ENCODE measurements at regions not wholly inside any gene's neighbourhood (a gene's known extent, or its start where the extent isn't known, plus 50 kb on each side); places are given as distances from the start of the nearest gene placed in this dataset.

- no peaks in the 10 kb centered on the region for H4K20me1 ChIP-seq (ENCODE audit: control insufficient read depth, extremely low read depth, insufficient read depth, low read length)
- H3K9me3 ChIP-seq (ENCODE audit: control insufficient read depth, insufficient read depth, low read depth, low read length) = peaks cover 1% of the 10 kb centered on the region
- no peak overlapping the region for H3K4me2 ChIP-seq (ENCODE audit: extremely low read depth, insufficient read depth, low read length)
- no peak overlapping the region for H3K4me3 ChIP-seq (replicated peaks in 1 of 4; ENCODE audit: control extremely low read depth in 1 of 4, insufficient read depth in 1 of 4, low read depth in 3 of 4, low read length in 4 of 4)
- no peaks in the 10 kb centered on the region for H3K27me3 ChIP-seq (ENCODE audit: control insufficient read depth, insufficient read depth, low read length)
- no peaks in the 10 kb centered on the region for H3K79me2 ChIP-seq (ENCODE audit: control insufficient read depth, insufficient read depth, low read length)
- no peak overlapping the region for H2AFZ ChIP-seq (ENCODE audit: low read length)
- no peaks in the 10 kb centered on the region for H3K36me3 ChIP-seq (ENCODE audit: control insufficient read depth, insufficient read depth, low read length)
- no peak for TF ChIP-seq CTCF (conservative IDR thresholded peaks at IDR 0.05 in 1 of 2, IDR thresholded peaks at IDR 0.05 in 1 of 2; ENCODE audit: low read depth in 1 of 2, low read length in 2 of 2)
- no peak for TF ChIP-seq EZH2 (IDR thresholded peaks at IDR 0.05; ENCODE audit: low read length, missing control alignments)
- H3K9ac ChIP-seq (ENCODE audit: insufficient read depth, low read length) = no peak overlapping the region
- H3K4me1 ChIP-seq (ENCODE audit: control insufficient read depth, extremely low read depth, insufficient read depth, low read length) = no peaks in the 10 kb centered on the region
- H3K27ac ChIP-seq (ENCODE audit: insufficient read depth, low read length) = no peak overlapping the region
- no peak for DNase-seq (ENCODE audit: low read depth in 2 of 2)
These were observed 819.7 kb downstream of the TMEM121 start for GRCh38 chr14:106346084-106346483.

- Histone ChIP-seq H3K9me3 (ENCODE audit: control insufficient read depth, insufficient read depth, low read depth, low read length) (peaks cover 1% of the 10 kb centered on the region), H3K9ac (ENCODE audit: insufficient read depth, low read length) (no peak overlapping the region), H3K79me2 (ENCODE audit: control insufficient read depth, insufficient read depth, low read length) (no peaks in the 10 kb centered on the region), H3K36me3 (ENCODE audit: control insufficient read depth, insufficient read depth, low read length) (no peaks in the 10 kb centered on the region), H3K27me3 (ENCODE audit: control insufficient read depth, insufficient read depth, low read length) (no peaks in the 10 kb centered on the region), H3K27ac (ENCODE audit: insufficient read depth, low read length) (no peak overlapping the region), H3K4me1 (ENCODE audit: control insufficient read depth, extremely low read depth, insufficient read depth, low read length) (no peaks in the 10 kb centered on the region), H3K4me2 (ENCODE audit: extremely low read depth, insufficient read depth, low read length) (no peak overlapping the region), H3K4me3 (replicated peaks in 1 of 4; ENCODE audit: control extremely low read depth in 1 of 4, insufficient read depth in 1 of 4, low read depth in 3 of 4, low read length in 4 of 4) (no peak overlapping the region), H2AFZ (ENCODE audit: low read length) (no peak overlapping the region), H4K20me1 (ENCODE audit: control insufficient read depth, extremely low read depth, insufficient read depth, low read length) (no peaks in the 10 kb centered on the region)
- no peak for DNase-seq (ENCODE audit: low read depth in 2 of 2)
- TF ChIP-seq EZH2 (IDR thresholded peaks at IDR 0.05; ENCODE audit: low read length, missing control alignments) = no peak
- TF ChIP-seq CTCF (conservative IDR thresholded peaks at IDR 0.05 in 1 of 2, IDR thresholded peaks at IDR 0.05 in 1 of 2; ENCODE audit: low read depth in 1 of 2, low read length in 2 of 2) = no peak
These were observed 820.3 kb downstream of the TMEM121 start for GRCh38 chr14:106346534-106347290.

DNA sequence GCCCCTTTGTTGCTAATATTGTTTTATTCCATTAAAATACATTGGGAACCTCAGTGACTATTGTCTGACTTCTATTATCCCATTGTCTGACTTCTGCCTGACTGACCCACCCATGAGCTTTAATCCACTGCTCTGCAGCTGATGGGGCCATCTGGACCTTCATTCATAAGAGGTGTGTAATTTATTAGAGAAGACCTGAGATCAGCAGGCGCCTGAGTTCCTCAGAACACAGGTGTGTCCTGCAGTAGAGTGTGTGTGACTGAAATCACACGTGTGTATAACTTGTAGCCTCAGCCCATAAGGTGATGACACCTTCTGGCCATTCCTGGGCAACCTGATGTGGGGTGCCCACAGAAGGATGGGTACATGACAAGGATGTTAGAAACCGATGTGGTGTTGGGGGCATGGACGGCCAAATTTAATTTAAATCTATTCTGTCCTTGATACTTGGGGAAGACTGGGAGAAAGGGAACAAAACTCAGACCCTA lies 821.0 kb downstream of the TMEM121 start:
- H3K9me3 ChIP-seq (ENCODE audit: control insufficient read depth, insufficient read depth, low read depth, low read length) = peaks cover 1% of the 10 kb centered on the region
- TF ChIP-seq EZH2 (IDR thresholded peaks at IDR 0.05; ENCODE audit: low read length, missing control alignments) (no peak), CTCF (conservative IDR thresholded peaks at IDR 0.05 in 1 of 2, IDR thresholded peaks at IDR 0.05 in 1 of 2; ENCODE audit: low read depth in 1 of 2, low read length in 2 of 2) (no peak)
- H3K27me3 ChIP-seq (ENCODE audit: control insufficient read depth, insufficient read depth, low read length) = no peaks in the 10 kb centered on the region
- no peak overlapping the region for H2AFZ ChIP-seq (ENCODE audit: low read length)
- H3K4me1 ChIP-seq (ENCODE audit: control insufficient read depth, extremely low read depth, insufficient read depth, low read length) = no peaks in the 10 kb centered on the region
- no peaks in the 10 kb centered on the region for H4K20me1 ChIP-seq (ENCODE audit: control insufficient read depth, extremely low read depth, insufficient read depth, low read length)
- no peak for DNase-seq (ENCODE audit: low read depth in 2 of 2)
- H3K9ac ChIP-seq (ENCODE audit: insufficient read depth, low read length) = no peak overlapping the region
- H3K4me2 ChIP-seq (ENCODE audit: extremely low read depth, insufficient read depth, low read length) = no peak overlapping the region
- H3K27ac ChIP-seq (ENCODE audit: insufficient read depth, low read length) = no peak overlapping the region
- no peak overlapping the region for H3K4me3 ChIP-seq (replicated peaks in 1 of 4; ENCODE audit: control extremely low read depth in 1 of 4, insufficient read depth in 1 of 4, low read depth in 3 of 4, low read length in 4 of 4)
- no peaks in the 10 kb centered on the region for H3K79me2 ChIP-seq (ENCODE audit: control insufficient read depth, insufficient read depth, low read length)
- no peaks in the 10 kb centered on the region for H3K36me3 ChIP-seq (ENCODE audit: control insufficient read depth, insufficient read depth, low read length)
